ENCODE measurements at regions not wholly inside any gene's neighbourhood (a gene's known extent, or its start where the extent isn't known, plus 50 kb on each side); places are given as distances from the start of the nearest gene placed in this dataset.

GRCh38 chr1:8167936-8168335 lies 141.8 kb upstream of the ERRFI1 start:
- Histone ChIP-seq H3K36me3 (ENCODE audit: control insufficient read depth, insufficient read depth, low read length) (no peaks in the 10 kb centered on the region), H3K27ac (ENCODE audit: insufficient read depth, low read length) (no peak overlapping the region), H3K27me3 (ENCODE audit: control insufficient read depth, insufficient read depth, low read length) (no peaks in the 10 kb centered on the region), H2AFZ (ENCODE audit: low read length) (no peak overlapping the region), H3K79me2 (ENCODE audit: control insufficient read depth, insufficient read depth, low read length) (no peaks in the 10 kb centered on the region), H3K9me3 (ENCODE audit: control insufficient read depth, insufficient read depth, low read depth, low read length) (no peaks in the 10 kb centered on the region), H3K4me2 (ENCODE audit: extremely low read depth, insufficient read depth, low read length) (no peak overlapping the region), H4K20me1 (ENCODE audit: control insufficient read depth, extremely low read depth, insufficient read depth, low read length) (no peaks in the 10 kb centered on the region), H3K4me3 (replicated peaks in 1 of 4; ENCODE audit: control extremely low read depth in 1 of 4, insufficient read depth in 1 of 4, low read depth in 3 of 4, low read length in 4 of 4) (no peak overlapping the region), H3K4me1 (ENCODE audit: control insufficient read depth, extremely low read depth, insufficient read depth, low read length) (peaks cover 9% of the 10 kb centered on the region), H3K9ac (ENCODE audit: insufficient read depth, low read length) (no peak overlapping the region)
- DNase-seq (ENCODE audit: low read depth in 2 of 2), result no peak
- TF ChIP-seq EZH2 (IDR thresholded peaks at IDR 0.05; ENCODE audit: low read length, missing control alignments) (no peak), CTCF (conservative IDR thresholded peaks at IDR 0.05 in 1 of 2, IDR thresholded peaks at IDR 0.05 in 1 of 2; ENCODE audit: low read depth in 1 of 2, low read length in 2 of 2) (no peak)

GRCh38 chr1:8166406-8166805 lies 140.3 kb upstream of the ERRFI1 start:
- no peak overlapping the region for H3K4me2 ChIP-seq (ENCODE audit: extremely low read depth, insufficient read depth, low read length)
- no peaks in the 10 kb centered on the region for H3K79me2 ChIP-seq (ENCODE audit: control insufficient read depth, insufficient read depth, low read length)
- no peak overlapping the region for H3K4me3 ChIP-seq (replicated peaks in 1 of 4; ENCODE audit: control extremely low read depth in 1 of 4, insufficient read depth in 1 of 4, low read depth in 3 of 4, low read length in 4 of 4)
- no peak overlapping the region for H2AFZ ChIP-seq (ENCODE audit: low read length)
- TF ChIP-seq EZH2 (IDR thresholded peaks at IDR 0.05; ENCODE audit: low read length, missing control alignments), result no peak
- peaks cover 9% of the 10 kb centered on the region for H3K4me1 ChIP-seq (ENCODE audit: control insufficient read depth, extremely low read depth, insufficient read depth, low read length)
- no peak for DNase-seq (ENCODE audit: low read depth in 2 of 2)
- no peak overlapping the region for H3K27ac ChIP-seq (ENCODE audit: insufficient read depth, low read length)
- H4K20me1 ChIP-seq (ENCODE audit: control insufficient read depth, extremely low read depth, insufficient read depth, low read length), result no peaks in the 10 kb centered on the region
- H3K9ac ChIP-seq (ENCODE audit: insufficient read depth, low read length), result no peak overlapping the region
- H3K36me3 ChIP-seq (ENCODE audit: control insufficient read depth, insufficient read depth, low read length), result no peaks in the 10 kb centered on the region
- no peaks in the 10 kb centered on the region for H3K9me3 ChIP-seq (ENCODE audit: control insufficient read depth, insufficient read depth, low read depth, low read length)
- no peaks in the 10 kb centered on the region for H3K27me3 ChIP-seq (ENCODE audit: control insufficient read depth, insufficient read depth, low read length)

- Histone ChIP-seq H3K79me2 (ENCODE audit: control insufficient read depth, insufficient read depth, low read length) (no peaks in the 10 kb centered on the region), H3K4me1 (ENCODE audit: control insufficient read depth, extremely low read depth, insufficient read depth, low read length) (peaks cover 9% of the 10 kb centered on the region), H3K9ac (ENCODE audit: insufficient read depth, low read length) (no peak overlapping the region), H3K27ac (ENCODE audit: insufficient read depth, low read length) (no peak overlapping the region), H3K4me2 (ENCODE audit: extremely low read depth, insufficient read depth, low read length) (no peak overlapping the region), H3K27me3 (ENCODE audit: control insufficient read depth, insufficient read depth, low read length) (no peaks in the 10 kb centered on the region), H3K36me3 (ENCODE audit: control insufficient read depth, insufficient read depth, low read length) (no peaks in the 10 kb centered on the region), H3K9me3 (ENCODE audit: control insufficient read depth, insufficient read depth, low read depth, low read length) (no peaks in the 10 kb centered on the region), H3K4me3 (replicated peaks in 1 of 4; ENCODE audit: control extremely low read depth in 1 of 4, insufficient read depth in 1 of 4, low read depth in 3 of 4, low read length in 4 of 4) (no peak overlapping the region), H2AFZ (ENCODE audit: low read length) (no peak overlapping the region), H4K20me1 (ENCODE audit: control insufficient read depth, extremely low read depth, insufficient read depth, low read length) (no peaks in the 10 kb centered on the region)
- no peak for TF ChIP-seq EZH2 (IDR thresholded peaks at IDR 0.05; ENCODE audit: low read length, missing control alignments)
- peak in 1 of 2 donors; percentile 6 for TF ChIP-seq CTCF (conservative IDR thresholded peaks at IDR 0.05 in 1 of 2, IDR thresholded peaks at IDR 0.05 in 1 of 2; ENCODE audit: low read depth in 1 of 2, low read length in 2 of 2)
- no peak for DNase-seq (ENCODE audit: low read depth in 2 of 2)
Observed at GRCh38 chr1:8165595-8166360, 139.7 kb upstream of the ERRFI1 start.
